HEK293 (cell line): ENCODE measurements at regions not wholly inside any gene's neighbourhood (a gene's known extent, or its start where the extent isn't known, plus 50 kb on each side); places are given as distances from the start of the nearest gene placed in this dataset.

Experiments
- CTCF ChIA-PET: fragments of 350-600 bp; formaldehyde crosslinking; extraction: SDS; loops from one replicate; lab custom pipeline; 2021; ENCODE audit warnings: antibody characterized with exemption; lab: Yijun Ruan, JAX
- POLR2A ChIA-PET: fragments of 300-600 bp; formaldehyde crosslinking; extraction: SDS; loops from one replicate; lab custom pipeline; 2020; ENCODE audit warnings: antibody characterized with exemption, inconsistent platforms; lab: Yijun Ruan, JAX
- H3K27ac ChIP-seq: fragments of 200-500 bp; sonication (Bioruptor generic); 2 replicates; pipeline ENCODE4 v1.5.1; 2014; ENCODE audit warnings: low read depth, low read length, control low read depth, inconsistent platforms; ENCODE audit errors: extremely low read depth
- H3K36me3 ChIP-seq, 2 experiments: fragments of 200-500 bp in 1 of 2; sonication (Bioruptor generic) in 1 of 2; 1 replicate in 1 of 2; 2 replicates in 1 of 2; pipeline ENCODE4 v1.5.1; 2014 to 2017; ENCODE audit warnings: inconsistent platforms in 2 of 2, low read length in 2 of 2; ENCODE audit not compliant: control insufficient read depth in 2 of 2, insufficient read depth in 1 of 2
- H3K4me1 ChIP-seq: fragments of 200-500 bp; sonication (Bioruptor generic); 2 replicates; pipeline ENCODE4 v1.5.1; 2014; ENCODE audit warnings: mild to moderate bottlenecking, low read length, inconsistent platforms; ENCODE audit not compliant: control insufficient read depth, insufficient read depth
- H3K4me3 ChIP-seq: 2 replicates; pipeline ENCODE4 v1.5.1; 2011; ENCODE audit warnings: low read depth, mild to moderate bottlenecking, control low read depth, low read length, moderate library complexity
- H3K9me3 ChIP-seq: fragments of 200-500 bp; sonication (Bioruptor generic); 2 replicates; pipeline ENCODE4 v1.5.1; 2014; ENCODE audit warnings: low read depth, low read length, inconsistent platforms; ENCODE audit not compliant: control insufficient read depth, insufficient read depth
- BCL11A ChIP-seq: fragments of 450-650 bp; formaldehyde crosslinking; IDR thresholded peaks from 2 replicates; pipeline ENCODE4 v1.5.1; 2016; ENCODE audit warnings: low read depth, missing biosample characterization, missing genetic modification characterization
- ELK4 ChIP-seq: IDR thresholded peaks from 2 replicates; pipeline ENCODE4 v1.6.1; 2011; ENCODE audit warnings: mild to moderate bottlenecking, low read depth, low read length, borderline replicate concordance
- GLI4 ChIP-seq: fragments of 450-650 bp; formaldehyde crosslinking; IDR thresholded peaks from 2 replicates; pipeline ENCODE4 v1.5.1; 2016; ENCODE audit warnings: missing biosample characterization, missing genetic modification characterization
- KLF1 ChIP-seq: fragments of 450-650 bp; formaldehyde crosslinking; IDR thresholded peaks from 2 replicates; pipeline ENCODE4 v1.5.1; 2016; ENCODE audit warnings: missing biosample characterization, missing genetic modification characterization
- KLF8 ChIP-seq: fragments of 450-650 bp; formaldehyde crosslinking; IDR thresholded peaks from 2 replicates; pipeline ENCODE4 v1.5.1; 2016; ENCODE audit warnings: missing biosample characterization, missing genetic modification characterization
- PRDM10 ChIP-seq: fragments of 450-650 bp; formaldehyde crosslinking; IDR thresholded peaks from 2 replicates; pipeline ENCODE4 v1.5.1; 2016; ENCODE audit warnings: missing biosample characterization, missing genetic modification characterization
- PRDM4 ChIP-seq: fragments of 450-650 bp; formaldehyde crosslinking; IDR thresholded peaks from 2 replicates; pipeline ENCODE4 v1.5.1; 2017; ENCODE audit warnings: missing biosample characterization, missing genetic modification characterization
- SALL2 ChIP-seq: fragments of 450-650 bp; formaldehyde crosslinking; IDR thresholded peaks from 2 replicates; pipeline ENCODE4 v1.5.0; 2017; ENCODE audit warnings: missing biosample characterization, mild to moderate bottlenecking, missing genetic modification characterization, borderline replicate concordance
- SP2 ChIP-seq: fragments of 450-650 bp; formaldehyde crosslinking; IDR thresholded peaks from 2 replicates; pipeline ENCODE4 v1.5.1; 2016; ENCODE audit warnings: missing biosample characterization, missing genetic modification characterization
- TRIM28 ChIP-seq: IDR thresholded peaks from 2 replicates; pipeline ENCODE4 v1.6.1; 2011; ENCODE audit warnings: low read length, control low read depth, borderline replicate concordance
- ZBTB48 ChIP-seq: fragments of 450-650 bp; formaldehyde crosslinking; IDR thresholded peaks from 2 replicates; pipeline ENCODE4 v1.5.1; 2016; ENCODE audit warnings: missing biosample characterization, missing genetic modification characterization
- ZNF114 ChIP-seq: fragments of 450-650 bp; formaldehyde crosslinking; IDR thresholded peaks from 2 replicates; pipeline ENCODE4 v1.5.0; 2017; ENCODE audit warnings: missing biosample characterization, missing genetic modification characterization
- ZNF140 ChIP-seq: fragments of 450-650 bp; formaldehyde crosslinking; IDR thresholded peaks from 2 replicates; pipeline ENCODE4 v1.5.1; 2016; ENCODE audit warnings: missing biosample characterization, missing genetic modification characterization
- ZNF146 ChIP-seq: fragments of 450-650 bp; formaldehyde crosslinking; IDR thresholded peaks from 2 replicates; pipeline ENCODE4 v1.5.1; 2016; ENCODE audit warnings: missing biosample characterization, missing genetic modification characterization
- ZNF155 ChIP-seq: fragments of 450-650 bp; formaldehyde crosslinking; IDR thresholded peaks from 2 replicates; pipeline ENCODE4 v1.5.1; 2016; ENCODE audit warnings: missing biosample characterization, missing genetic modification characterization
- ZNF214 ChIP-seq: fragments of 450-650 bp; formaldehyde crosslinking; IDR thresholded peaks from 2 replicates; pipeline ENCODE4 v1.5.1; 2017; ENCODE audit warnings: missing biosample characterization, mild to moderate bottlenecking, missing genetic modification characterization, borderline replicate concordance
- ZNF473 ChIP-seq: fragments of 450-650 bp; formaldehyde crosslinking; IDR thresholded peaks from 2 replicates; pipeline ENCODE4 v1.5.1; 2017; ENCODE audit warnings: missing biosample characterization, missing genetic modification characterization
- ZNF624 ChIP-seq: fragments of 450-650 bp; formaldehyde crosslinking; IDR thresholded peaks from 2 replicates; pipeline ENCODE4 v1.5.1; 2017; ENCODE audit warnings: missing biosample characterization, missing genetic modification characterization
- ZNF629 ChIP-seq: fragments of 450-650 bp; formaldehyde crosslinking; IDR thresholded peaks from 2 replicates; pipeline ENCODE4 v1.5.1; 2017; ENCODE audit warnings: missing biosample characterization, missing genetic modification characterization
- ZNF645 ChIP-seq: fragments of 450-650 bp; formaldehyde crosslinking; IDR thresholded peaks from 2 replicates; pipeline ENCODE4; 2016; ENCODE audit warnings: missing biosample characterization, missing genetic modification characterization
- ZNF670 ChIP-seq: fragments of 450-650 bp; formaldehyde crosslinking; IDR thresholded peaks from 2 replicates; pipeline ENCODE4 v1.5.1; 2016; ENCODE audit warnings: missing biosample characterization, missing genetic modification characterization, low read depth
- ZNF707 ChIP-seq: fragments of 450-650 bp; formaldehyde crosslinking; IDR thresholded peaks from 2 replicates; pipeline ENCODE4 v1.5.1; 2016; ENCODE audit warnings: missing biosample characterization, missing genetic modification characterization
- ZNF777 ChIP-seq: fragments of 450-650 bp; formaldehyde crosslinking; IDR thresholded peaks from 2 replicates; pipeline ENCODE4 v1.5.1; 2017; ENCODE audit warnings: missing biosample characterization, missing genetic modification characterization, borderline replicate concordance
- ZNF785 ChIP-seq: fragments of 450-650 bp; formaldehyde crosslinking; IDR thresholded peaks from 2 replicates; pipeline ENCODE4 v1.5.1; 2016; ENCODE audit warnings: missing biosample characterization, missing genetic modification characterization
- ZNF837 ChIP-seq: fragments of 450-650 bp; formaldehyde crosslinking; IDR thresholded peaks from 2 replicates; pipeline ENCODE4 v1.5.1; 2016; ENCODE audit warnings: missing biosample characterization, missing genetic modification characterization

GRCh38 chr4:143019351-143019750, 165.4 kb upstream of the USP38 start:
- Histone ChIP-seq H3K9me3 (no peaks in the 10 kb centered on the region), H3K4me3 (no peak overlapping the region), H3K36me3 (no peaks in the 10 kb centered on the region), H3K27ac (no peak overlapping the region), H3K4me1 (no peaks in the 10 kb centered on the region)
- ChIA-PET CTCF (no interaction called here), POLR2A (no interaction called here)
- no peak for TF ChIP-seq ZNF624 (tag by site-specific recombination)
- TF ChIP-seq ZNF155 (tag by site-specific recombination): no peak
- TF ChIP-seq KLF1 (tag by site-specific recombination): no peak
- TF ChIP-seq ZNF707 (tag by site-specific recombination): no peak
- no peak for TF ChIP-seq ZNF777 (tag by site-specific recombination)
- no peak for TF ChIP-seq ZNF140 (tag by site-specific recombination)
- no peak for TF ChIP-seq ZNF837 (tag by site-specific recombination)
- TF ChIP-seq PRDM10 (tag by site-specific recombination): no peak

- CTCF ChIA-PET: interaction anchor here (0.6 kb wide), 2 partner anchors 36 to 739 kb away, joined by 4 to 5 read pairs; no protein-coding TSS in a partner anchor
- Histone ChIP-seq H3K9me3 (no peaks in the 10 kb centered on the region), H3K36me3 (no peaks in the 10 kb centered on the region), H3K27ac (no peak overlapping the region), H3K4me1 (no peaks in the 10 kb centered on the region), H3K4me3 (no peak overlapping the region)
- POLR2A ChIA-PET: no interaction called here
- TF ChIP-seq ZNF670 (tag by site-specific recombination) (no peak), TRIM28 (no peak)
These were observed 163.3 kb upstream of the USP38 start for GRCh38 chr4:143021384-143021783.

GRCh38 chr4:143023239-143023918, 161.3 kb upstream of the USP38 start:
- Histone ChIP-seq H3K4me3 (no peak overlapping the region), H3K27ac (no peak overlapping the region), H3K9me3 (no peaks in the 10 kb centered on the region), H3K36me3 (no peaks in the 10 kb centered on the region), H3K4me1 (no peaks in the 10 kb centered on the region)
- ChIA-PET POLR2A (no interaction called here), CTCF (no interaction called here)
- TF ChIP-seq SP2 (tag by site-specific recombination) (no peak), SALL2 (no peak), ELK4 (no peak), ZNF473 (no peak), ZNF629 (tag by site-specific recombination) (no peak), GLI4 (tag by site-specific recombination) (no peak), ZNF645 (tag by site-specific recombination) (no peak), BCL11A (tag by site-specific recombination) (no peak), ZNF146 (no peak), ZNF785 (no peak), ZNF114 (tag by site-specific recombination) (no peak), ZNF214 (tag by site-specific recombination) (no peak), ZBTB48 (no peak), PRDM4 (tag by site-specific recombination) (no peak), KLF8 (tag by site-specific recombination) (no peak)
